Gastrocnemius medialis (tissue), 4 donors: ENCODE measurements at regions not wholly inside any gene's neighbourhood (a gene's known extent, or its start where the extent isn't known, plus 50 kb on each side); places are given as distances from the start of the nearest gene placed in this dataset.

Source experiments
- ATAC-seq, 2 donors: fragments of 150-250 bp; one replicate each; pipeline ENCODE4 v1.9.1; 2016
- DNase-seq, 2 donors: peaks; one replicate each; pipeline ENCODE4 v3.0.0-alpha.2; 2019
- H3K27ac ChIP-seq, 4 donors: fragments of 200-600 bp; sonication (generic); 1 replicate in 1 of 4; 2 replicates in 3 of 4; pipeline ENCODE4 v1.5.1; 2016 to 2018; ENCODE audit warnings: mild to moderate bottlenecking in 2 of 4, moderate library complexity in 1 of 4
- H3K27me3 ChIP-seq, 3 donors: fragments of 200-600 bp; sonication (generic) in 2 of 3; 1 replicate in 1 of 3; 2 replicates in 2 of 3; pipeline versions ENCODE4 v1.5.1 to v1.6.0; 2016 to 2019; ENCODE audit warnings: mild to moderate bottlenecking in 1 of 3, moderate library complexity in 1 of 3
- H3K36me3 ChIP-seq, 2 donors: fragments of 200-600 bp; sonication (generic) in 1 of 2; one replicate each; pipeline ENCODE4 v1.5.1; 2017 to 2018
- H3K4me1 ChIP-seq, 2 donors: fragments of 200-600 bp; sonication (generic) in 1 of 2; one replicate each; pipeline ENCODE4 v1.5.1; 2016 to 2017; ENCODE audit warnings: mild to moderate bottlenecking in 2 of 2
- H3K4me3 ChIP-seq, 4 donors: fragments of 200-600 bp; sonication (generic) in 3 of 4; 1 replicate in 1 of 4; 2 replicates in 3 of 4; pipeline ENCODE4 v1.5.1; 2016 to 2019; ENCODE audit warnings: mild to moderate bottlenecking in 2 of 4
- H3K9me3 ChIP-seq, 3 donors: fragments of 200-600 bp; sonication (generic) in 2 of 3; 1 replicate in 1 of 3; 2 replicates in 2 of 3; pipeline ENCODE4 v1.5.1; 2016 to 2019
- POLR2A ChIP-seq, 2 donors: fragments of 450-650 bp; IDR thresholded peaks; one replicate each; pipeline ENCODE4 v1.6.1; 2017; ENCODE audit warnings: antibody characterized with exemption in 2 of 2, mild to moderate bottlenecking in 2 of 2, moderate library complexity in 2 of 2
- in situ Hi-C, 4 donors: fragments of 200-750 bp; cut with MboI; loops; one replicate each; pipeline versions ENCODE4 v1.15.0 to v1.8.0; 2017; ENCODE audit warnings: low sequenced_read_pairs in 4 of 4
- intact Hi-C: fragments of 100-400 bp; cut with DNase I; formaldehyde crosslinking; loops from one replicate; pipeline ENCODE4 v1.15.1; 2023; ENCODE audit warnings: low total_unique reads
- TF ChIP-seq, protein P1 (sequence below), 5 experiments: fragments of 450-650 bp in 3 of 5; fragments of 200-600 bp in 2 of 5; sonication (generic) in 2 of 5; IDR thresholded peaks in 4 of 5; conservative IDR thresholded peaks in 1 of 5; 1 replicate in 4 of 5; 2 replicates in 1 of 5; pipeline ENCODE4 v1.5.1; 2016 to 2019; ENCODE audit warnings: antibody characterized with exemption in 5 of 5, mild to moderate bottlenecking in 3 of 5, moderate library complexity in 3 of 5

DNA sequence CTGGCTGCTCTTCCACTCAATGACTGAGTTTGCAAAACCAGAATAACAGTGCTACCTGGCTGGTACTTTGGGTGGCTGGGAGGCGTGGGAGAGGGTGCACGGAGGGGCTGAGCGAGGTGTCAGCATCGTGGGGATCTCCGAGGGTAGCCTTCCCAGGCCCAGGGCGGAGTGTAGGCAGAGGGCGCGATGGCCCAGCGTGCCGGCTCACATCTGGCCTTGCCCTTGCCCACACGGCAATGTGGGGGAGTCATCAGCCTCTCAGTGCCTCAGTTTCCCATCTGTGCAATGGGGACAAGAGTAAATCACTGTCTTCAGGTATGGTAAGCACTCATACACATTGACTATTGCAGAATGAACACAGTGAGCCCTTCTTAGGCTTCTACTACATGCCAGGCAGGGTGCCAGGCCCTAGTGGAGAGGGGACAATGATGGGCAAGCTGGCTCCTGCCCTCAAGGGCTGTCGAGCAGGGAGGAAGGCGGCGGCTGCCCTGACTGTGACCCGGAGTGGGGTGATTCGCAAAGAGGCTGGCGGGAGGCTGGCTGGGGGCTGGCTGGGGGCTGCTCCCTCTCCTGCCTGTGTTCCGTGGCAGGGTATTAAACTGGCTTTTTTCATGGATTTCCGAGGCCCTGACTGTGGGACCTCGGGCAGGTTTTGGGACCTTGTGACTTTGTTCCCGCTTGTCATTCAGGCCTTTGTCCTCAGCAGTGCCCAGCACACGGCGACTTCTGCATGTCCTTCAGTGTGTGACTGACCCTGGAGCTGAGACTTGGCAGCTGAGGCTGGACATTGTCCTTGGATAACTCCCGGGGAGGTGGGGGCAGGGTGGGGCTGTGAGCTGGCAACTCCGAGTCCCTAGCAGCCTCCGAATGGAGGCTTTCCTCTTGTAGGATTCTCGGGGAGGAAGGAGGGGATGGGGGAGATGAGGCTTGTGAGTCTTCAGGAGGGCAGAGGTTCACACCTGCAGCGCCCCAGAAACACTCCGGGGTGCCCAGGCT lies 243.1 kb downstream of the SEC14L1 start:
- peaks cover 76 to 96% of the 10 kb centered on the region in 2 donors for H3K4me1 ChIP-seq
- intact Hi-C loops (no loop called here), in situ Hi-C loops (no loop called here)
- no peaks in the 10 kb centered on the region for H3K27me3 ChIP-seq
- H3K9me3 ChIP-seq, result no peaks in the 10 kb centered on the region
- H3K27ac ChIP-seq, result peak overlapping the region; percentile 50 to 81 (median 76)
- no peak for TF ChIP-seq POLR2A (IDR thresholded peaks at IDR 0.05)
- TF ChIP-seq, protein P1, sequence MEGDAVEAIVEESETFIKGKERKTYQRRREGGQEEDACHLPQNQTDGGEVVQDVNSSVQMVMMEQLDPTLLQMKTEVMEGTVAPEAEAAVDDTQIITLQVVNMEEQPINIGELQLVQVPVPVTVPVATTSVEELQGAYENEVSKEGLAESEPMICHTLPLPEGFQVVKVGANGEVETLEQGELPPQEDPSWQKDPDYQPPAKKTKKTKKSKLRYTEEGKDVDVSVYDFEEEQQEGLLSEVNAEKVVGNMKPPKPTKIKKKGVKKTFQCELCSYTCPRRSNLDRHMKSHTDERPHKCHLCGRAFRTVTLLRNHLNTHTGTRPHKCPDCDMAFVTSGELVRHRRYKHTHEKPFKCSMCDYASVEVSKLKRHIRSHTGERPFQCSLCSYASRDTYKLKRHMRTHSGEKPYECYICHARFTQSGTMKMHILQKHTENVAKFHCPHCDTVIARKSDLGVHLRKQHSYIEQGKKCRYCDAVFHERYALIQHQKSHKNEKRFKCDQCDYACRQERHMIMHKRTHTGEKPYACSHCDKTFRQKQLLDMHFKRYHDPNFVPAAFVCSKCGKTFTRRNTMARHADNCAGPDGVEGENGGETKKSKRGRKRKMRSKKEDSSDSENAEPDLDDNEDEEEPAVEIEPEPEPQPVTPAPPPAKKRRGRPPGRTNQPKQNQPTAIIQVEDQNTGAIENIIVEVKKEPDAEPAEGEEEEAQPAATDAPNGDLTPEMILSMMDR (IDR thresholded peaks at IDR 0.05 in 4 of 5, conservative IDR thresholded peaks at IDR 0.05 in 1 of 5), result no peak
- no peaks in the 10 kb centered on the region for H3K36me3 ChIP-seq
- ATAC-seq, result peak; percentile 62 to 75
- peak in 1 of 2 donors; percentile 71 for DNase-seq
- peak overlapping the region in 1 of 4 donors; percentile 17 for H3K4me3 ChIP-seq

DNA sequence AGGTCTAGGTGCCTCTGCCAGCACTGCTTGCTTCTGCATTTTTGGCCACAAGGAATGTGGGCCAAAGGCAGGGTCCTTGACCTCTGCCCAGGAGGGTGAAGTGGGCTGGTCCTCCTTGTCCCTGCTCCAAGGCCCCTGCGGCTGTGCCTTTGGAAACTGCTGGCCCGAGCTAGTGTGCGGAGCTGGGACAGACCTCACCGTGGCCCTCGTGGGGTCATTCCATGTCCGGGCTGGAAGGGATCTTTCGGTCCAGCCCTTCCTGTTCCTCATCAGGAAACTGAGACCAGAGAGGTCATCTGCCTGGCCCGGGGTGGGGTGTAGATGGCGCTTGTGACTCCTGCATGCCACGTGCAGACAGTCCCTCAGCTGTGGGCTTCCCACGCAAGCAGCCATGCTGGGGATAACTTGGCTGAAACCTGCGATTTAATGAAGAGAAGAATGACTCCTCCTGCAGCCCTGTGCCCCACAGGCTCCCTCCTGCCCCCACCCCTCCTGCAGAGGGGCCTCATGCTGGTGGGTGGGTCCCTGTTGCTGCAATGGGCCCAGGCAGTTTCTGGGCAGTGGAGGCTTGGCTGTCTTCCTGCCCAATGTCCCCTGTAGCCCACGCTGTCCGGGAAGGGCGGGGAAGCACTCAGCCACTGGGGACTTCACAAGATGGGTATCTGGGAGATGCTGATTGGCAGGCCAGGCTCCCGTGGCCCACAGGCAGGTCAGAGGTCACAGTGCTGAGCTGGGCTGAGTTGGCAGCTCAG lies 245.2 kb downstream of the SEC14L1 start:
- TF ChIP-seq POLR2A (IDR thresholded peaks at IDR 0.05), result no peak
- TF ChIP-seq, protein P1 (IDR thresholded peaks at IDR 0.05 in 4 of 5, conservative IDR thresholded peaks at IDR 0.05 in 1 of 5), result no peak
- Histone ChIP-seq H3K27me3 (no peaks in the 10 kb centered on the region), H3K4me3 (peak overlapping the region in 1 of 4 donors; percentile 8), H3K4me1 (peaks cover 65 to 96% of the 10 kb centered on the region in 2 donors), H3K27ac (peak overlapping the region in 3 of 4 donors; percentile 72 to 81 (median 79)), H3K36me3 (no peaks in the 10 kb centered on the region), H3K9me3 (no peaks in the 10 kb centered on the region)
- ATAC-seq, result no peak
- intact Hi-C loops (no loop called here), in situ Hi-C loops (no loop called here)
- DNase-seq, result no peak

DNA sequence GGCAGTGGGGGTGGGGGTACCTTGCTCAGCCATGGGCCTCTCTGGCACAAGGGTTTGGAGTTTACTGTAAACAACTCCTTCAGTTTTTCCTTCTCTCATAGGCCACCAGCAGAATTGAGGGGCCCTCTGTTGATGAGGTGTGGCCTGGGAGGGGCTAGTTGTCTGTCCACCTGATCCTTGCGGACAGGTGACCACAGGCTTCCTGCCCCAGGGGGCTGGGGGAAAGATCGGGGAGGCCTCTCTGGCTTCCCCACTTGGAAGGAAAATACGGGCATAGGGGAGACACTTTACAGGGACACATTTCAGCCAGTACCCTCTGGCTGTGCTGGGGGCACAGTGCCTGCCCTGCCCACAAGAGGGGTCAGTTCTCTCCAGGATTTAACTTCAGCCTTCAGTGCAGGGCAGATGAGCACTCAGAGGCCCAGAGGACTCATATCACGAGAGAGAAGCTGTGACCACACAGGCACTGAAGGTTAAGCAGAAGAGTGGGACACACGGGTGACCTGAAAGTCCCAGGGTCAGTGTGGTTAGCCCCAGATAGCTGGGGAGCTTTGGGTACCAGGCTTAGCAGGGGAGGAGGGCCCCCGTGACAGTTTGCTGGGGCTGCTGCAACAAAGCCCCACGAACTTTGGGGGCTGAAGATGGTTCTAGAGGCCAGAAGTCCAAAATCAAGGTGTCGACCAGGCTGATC lies 245.9 kb downstream of the SEC14L1 start:
- ATAC-seq (no peak), DNase-seq (no peak)
- in situ Hi-C loops (no loop called here), intact Hi-C loops (no loop called here)
- Histone ChIP-seq H3K4me3 (no peak overlapping the region), H3K27me3 (no peaks in the 10 kb centered on the region), H3K4me1 (peaks cover 68 to 96% of the 10 kb centered on the region in 2 donors), H3K36me3 (no peaks in the 10 kb centered on the region), H3K27ac (peak overlapping the region; percentile 1 to 81 (median 76)), H3K9me3 (no peaks in the 10 kb centered on the region)
- TF ChIP-seq, protein P1 (IDR thresholded peaks at IDR 0.05 in 4 of 5, conservative IDR thresholded peaks at IDR 0.05 in 1 of 5), result no peak
- no peak for TF ChIP-seq POLR2A (IDR thresholded peaks at IDR 0.05)

DNA sequence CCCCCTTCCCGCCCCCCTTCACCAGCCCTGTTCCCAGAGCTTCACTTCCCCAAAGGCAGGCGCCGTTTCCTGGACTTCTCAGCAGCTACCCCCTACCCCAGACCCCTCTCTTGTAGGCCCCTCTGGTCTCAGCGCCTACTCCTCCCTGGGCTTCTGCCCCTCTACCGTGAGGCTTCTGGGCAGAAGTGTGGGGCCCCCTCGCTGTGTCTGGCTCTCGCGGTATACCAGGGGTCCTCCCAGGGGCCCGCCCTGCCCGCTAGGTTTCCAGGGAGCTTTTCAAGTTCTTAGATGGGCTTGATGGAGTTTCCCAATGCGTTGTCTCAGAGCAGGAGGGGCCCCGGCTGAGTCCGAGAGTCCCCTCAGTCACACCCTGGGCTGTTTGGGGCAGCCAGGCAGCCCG lies 247.1 kb downstream of the SEC14L1 start:
- H3K9me3 ChIP-seq, result no peaks in the 10 kb centered on the region
- ATAC-seq (no peak), DNase-seq (no peak)
- H3K27me3 ChIP-seq, result no peaks in the 10 kb centered on the region
- no peaks in the 10 kb centered on the region for H3K36me3 ChIP-seq
- H3K27ac ChIP-seq, result peak overlapping the region; percentile 23 to 81 (median 76)
- in situ Hi-C loops (no loop called here), intact Hi-C loops (no loop called here)
- peak overlapping the region in 2 of 4 donors; percentile 0 to 25 for H3K4me3 ChIP-seq
- H3K4me1 ChIP-seq, result peaks cover 81 to 96% of the 10 kb centered on the region in 2 donors
- no peak for TF ChIP-seq POLR2A (IDR thresholded peaks at IDR 0.05)
- TF ChIP-seq, protein P1 (IDR thresholded peaks at IDR 0.05 in 4 of 5, conservative IDR thresholded peaks at IDR 0.05 in 1 of 5), result no peak
